ACHN (cell line): ENCODE measurements at regions not wholly inside any gene's neighbourhood (a gene's known extent, or its start where the extent isn't known, plus 50 kb on each side); places are given as distances from the start of the nearest gene placed in this dataset.

Source experiments
- DNase-seq: peaks from one replicate; pipeline ENCODE4 v3.0.0-alpha.2; 2015
- in situ Hi-C: cut with HindIII; loops from 2 replicates; pipeline ENCODE4 v1.10.0; 2017; ENCODE audit warnings: low sequenced_read_pairs, low pct_ligation_motif_present, low pct_unique_long_range_greater_than_20kb

DNA sequence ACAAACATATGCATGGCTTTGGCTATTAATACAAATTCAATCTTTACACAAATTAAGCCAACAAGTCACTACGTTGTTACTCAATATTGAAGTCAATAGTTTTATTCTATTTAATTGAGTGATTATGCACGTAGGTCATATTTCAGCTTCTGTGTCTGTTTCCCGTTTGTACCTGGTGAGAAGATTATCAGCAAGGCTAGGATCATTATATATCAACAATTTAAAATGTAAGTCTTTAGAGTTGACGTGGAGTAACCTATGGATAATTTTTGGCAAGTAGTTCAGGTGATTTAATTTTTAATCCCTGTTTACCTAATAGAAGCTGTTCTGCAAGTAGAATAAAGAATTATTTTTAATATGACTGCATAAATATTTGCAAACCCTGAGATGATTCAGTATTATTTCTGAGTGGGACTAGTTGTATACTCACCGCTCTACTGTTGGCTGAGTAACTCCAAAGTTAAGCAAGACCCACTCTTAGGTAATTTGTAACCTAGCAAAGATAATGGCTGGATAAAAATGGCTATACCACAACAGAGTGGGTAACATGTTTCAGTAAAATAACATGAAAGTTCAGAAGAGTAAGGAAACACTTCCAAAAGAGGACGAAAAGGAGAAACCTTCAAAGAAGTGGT is 161.0 kb downstream of the HGF start:
- DNase-seq, result no peak
- in situ Hi-C loops, result no loop called here

DNA sequence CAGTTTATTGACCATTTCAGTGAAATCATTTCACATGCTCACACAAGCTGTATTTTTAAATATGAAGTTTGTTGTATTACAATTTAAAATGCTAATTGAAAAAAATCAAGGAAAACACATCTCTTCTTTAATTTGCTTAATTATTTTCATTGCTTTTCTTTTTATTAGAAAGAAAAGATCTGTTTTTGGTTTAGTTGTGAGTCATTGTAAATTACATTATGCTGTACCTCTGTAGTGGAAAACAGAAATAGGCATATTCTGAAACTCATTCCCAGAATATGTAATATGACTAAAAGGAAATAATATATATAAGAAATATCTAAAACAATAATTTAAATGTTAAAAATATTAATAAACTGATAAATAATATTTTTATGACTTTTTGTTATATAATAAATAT is 161.9 kb downstream of the HGF start:
- in situ Hi-C loops, result no loop called here

GRCh38 chr7:81606078-81606863 is 163.6 kb downstream of the HGF start:
- in situ Hi-C loops, result no loop called here
- DNase-seq, result peak; percentile 11

More for the DNA sequence above, 161.9 kb downstream of the HGF start:
- no peak for DNase-seq

DNA sequence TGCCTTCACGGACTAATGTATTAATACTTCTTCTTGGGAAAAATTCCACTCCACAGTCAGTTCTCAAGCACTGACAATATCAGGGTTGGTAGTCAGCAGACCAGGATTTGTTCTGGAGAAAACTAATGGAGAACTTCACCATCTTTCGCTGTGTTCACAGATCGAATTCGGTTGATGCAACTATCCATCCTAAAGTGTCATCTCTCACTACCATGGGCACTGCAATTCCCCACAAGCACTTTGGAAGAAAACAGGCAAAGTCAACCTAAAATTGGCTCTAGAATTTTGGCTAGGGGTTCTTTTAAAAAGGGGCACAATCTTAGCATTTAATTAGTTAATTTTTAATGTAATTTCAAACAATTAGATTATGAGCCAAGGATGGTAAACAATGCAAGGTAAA is 164.4 kb downstream of the HGF start:
- in situ Hi-C loops, result no loop called here
- DNase-seq, result no peak

DNA sequence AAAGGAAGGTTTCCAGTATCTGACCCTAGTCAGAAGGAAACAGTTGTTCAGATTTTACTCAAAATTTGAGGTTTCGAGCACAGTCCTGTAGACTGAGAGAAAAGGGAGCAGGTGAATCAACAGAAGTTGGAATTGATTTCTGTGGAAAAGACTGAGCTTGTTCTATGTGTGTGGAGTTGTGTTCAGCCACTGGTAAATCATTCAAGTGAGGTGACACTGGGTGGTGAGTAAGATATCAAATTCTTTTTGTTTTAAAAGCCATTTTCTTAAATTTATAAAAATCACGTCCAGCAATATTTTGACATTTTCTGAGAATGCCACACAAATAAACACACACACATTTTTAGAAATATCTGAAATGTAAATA is 165.1 kb downstream of the HGF start:
- DNase-seq, result peak; percentile 55
- in situ Hi-C loops, result no loop called here

DNA sequence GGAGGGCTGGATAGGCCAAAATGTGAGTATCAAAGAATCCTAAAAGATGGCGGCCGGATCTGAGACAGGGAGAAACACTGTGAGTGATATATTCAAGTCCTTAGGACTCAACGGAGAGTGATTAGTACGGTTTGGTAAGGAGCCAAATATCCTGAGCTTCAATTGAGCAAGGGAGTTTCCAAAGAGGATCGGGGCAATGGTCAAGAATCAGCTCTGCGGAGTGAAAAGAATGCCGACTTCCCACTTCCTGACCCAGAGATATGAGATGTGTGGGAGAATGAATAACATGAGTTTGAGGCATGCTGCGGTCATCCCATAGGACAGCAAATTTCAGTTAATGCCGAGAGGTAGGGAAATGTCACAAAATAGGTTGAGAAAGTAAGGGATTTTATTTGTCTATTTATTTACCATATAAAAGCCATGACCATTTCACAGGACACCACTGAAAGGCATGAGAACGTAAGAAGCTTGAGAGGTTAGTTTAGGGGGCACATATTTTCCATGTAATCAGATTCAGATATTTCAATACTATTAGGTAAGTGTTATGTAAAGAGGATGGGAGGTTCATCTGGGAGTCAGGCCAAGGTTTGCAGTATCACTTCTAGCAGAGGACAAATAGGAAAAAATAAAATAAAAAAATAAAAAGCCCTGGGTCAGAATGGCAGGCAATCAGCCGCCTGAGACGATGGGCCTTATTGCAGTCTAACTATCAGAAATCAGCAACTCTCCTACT is 165.6 kb downstream of the HGF start:
- peak; percentile 98 for DNase-seq
- in situ Hi-C loops, result no loop called here

GRCh38 chr7:81600608-81601007 is 169.2 kb downstream of the HGF start:
- no peak for DNase-seq
- in situ Hi-C loops, result no loop called here

- no peak for DNase-seq
- in situ Hi-C loops, result no loop called here
Measured at GRCh38 chr7:81598951-81599350, 170.9 kb downstream of the HGF start.

GRCh38 chr7:81594767-81595166 is 175.1 kb downstream of the HGF start:
- in situ Hi-C loops, result no loop called here
- DNase-seq, result no peak

DNA sequence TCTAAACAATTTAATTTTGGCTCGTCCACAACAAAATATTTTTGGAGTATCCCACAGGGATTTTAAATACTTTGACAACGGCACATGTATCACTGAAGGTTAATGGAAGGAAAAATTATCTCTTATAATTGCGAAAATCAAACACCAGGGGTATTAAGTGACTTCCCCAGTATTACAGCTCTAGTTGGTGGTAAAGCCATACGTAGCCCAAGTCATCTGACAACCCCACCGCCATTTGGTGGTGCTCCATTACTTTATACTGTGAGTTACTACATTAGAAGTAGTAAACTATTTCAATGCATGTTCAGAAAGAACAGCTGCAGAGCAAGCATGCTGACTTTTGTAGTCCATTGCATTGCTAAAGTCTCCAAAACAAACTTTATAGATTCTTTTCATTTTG is 179.7 kb downstream of the HGF start:
- in situ Hi-C loops, result no loop called here
- DNase-seq, result no peak

GRCh38 chr7:81584667-81585066 is 185.2 kb downstream of the HGF start:
- DNase-seq, result no peak
- in situ Hi-C loops, result no loop called here

DNA sequence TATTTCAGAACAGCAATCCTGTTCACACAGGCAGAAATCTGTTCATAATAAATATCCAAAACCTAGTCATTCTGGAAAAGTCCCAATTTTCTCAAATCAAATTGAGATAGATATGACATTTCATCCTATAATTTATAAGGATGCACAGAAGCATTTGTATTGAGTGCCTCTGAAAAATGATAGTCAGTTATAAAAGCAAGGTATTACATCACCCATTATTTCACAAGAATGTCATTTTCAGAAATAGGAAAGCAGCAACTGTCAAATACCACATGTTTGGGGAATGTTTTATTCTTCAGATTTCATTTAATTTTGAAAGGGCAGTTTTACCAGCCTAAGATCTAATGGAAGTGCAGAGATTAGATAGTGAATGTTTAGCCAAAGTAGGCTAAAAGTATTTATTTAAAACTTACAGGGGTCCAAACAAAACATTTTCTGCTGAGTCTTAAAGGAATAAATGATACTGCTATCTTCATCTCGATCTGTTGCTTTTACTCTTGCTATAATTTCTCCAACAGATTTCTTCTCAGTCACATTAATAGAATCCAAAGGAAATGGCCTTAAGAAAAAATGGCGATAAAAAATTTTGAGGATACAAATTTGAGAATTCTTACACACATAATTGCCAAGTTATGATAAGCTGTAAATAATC is 185.8 kb downstream of the HGF start:
- in situ Hi-C loops, result no loop called here
- DNase-seq, result no peak

DNA sequence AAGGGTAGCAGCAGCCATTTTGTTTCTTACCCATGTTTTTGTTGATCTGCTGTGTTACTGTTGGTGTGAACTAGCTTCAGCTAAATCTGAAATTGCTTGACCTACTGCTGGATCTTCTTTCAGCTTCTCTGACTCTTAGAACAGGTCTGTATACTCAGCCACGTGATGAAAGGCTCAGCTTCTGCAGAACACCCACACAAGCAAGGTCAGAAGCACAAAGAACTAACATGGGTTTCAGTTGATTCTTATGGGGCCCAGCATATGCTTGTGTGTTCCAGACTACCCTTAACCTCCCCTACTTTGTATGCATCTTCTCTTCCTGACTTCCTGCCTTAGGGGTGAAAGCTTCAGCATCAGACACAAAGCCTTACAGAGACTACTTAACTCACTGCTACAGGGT is 186.8 kb downstream of the HGF start:
- no peak for DNase-seq
- in situ Hi-C loops, result no loop called here

DNA sequence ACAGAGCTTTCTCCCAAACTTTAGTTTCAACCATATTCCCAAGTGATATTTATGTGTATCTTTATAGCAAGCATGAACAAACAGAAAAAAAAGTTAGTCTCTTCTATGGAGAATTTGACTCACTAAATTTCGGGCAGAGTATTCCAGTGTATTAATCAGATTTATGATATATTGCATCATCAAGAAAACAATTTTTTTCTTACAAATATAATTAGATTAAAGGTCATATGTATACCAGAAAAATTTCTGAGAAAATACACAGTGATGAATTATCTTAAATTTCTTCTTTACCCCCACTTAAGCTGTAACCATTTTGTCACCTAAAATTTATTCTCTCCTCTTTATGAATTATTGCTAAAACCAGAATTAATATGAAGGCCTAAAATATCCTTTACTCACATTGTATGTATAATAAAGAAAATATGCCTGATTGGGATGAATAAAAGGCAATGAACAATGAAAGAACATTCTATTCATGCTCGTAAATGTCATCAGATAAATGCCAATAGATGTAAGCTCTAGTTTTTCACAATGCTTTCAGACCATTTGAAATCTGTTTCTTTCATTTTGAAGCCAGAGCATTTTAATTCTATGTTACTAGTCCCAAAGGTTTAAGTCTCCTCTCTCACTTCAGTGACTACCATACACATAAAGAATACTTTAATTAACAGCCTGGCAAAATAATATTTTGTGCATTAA is 192.1 kb downstream of the HGF start:
- no peak for DNase-seq
- in situ Hi-C loops, result no loop called here

DNA sequence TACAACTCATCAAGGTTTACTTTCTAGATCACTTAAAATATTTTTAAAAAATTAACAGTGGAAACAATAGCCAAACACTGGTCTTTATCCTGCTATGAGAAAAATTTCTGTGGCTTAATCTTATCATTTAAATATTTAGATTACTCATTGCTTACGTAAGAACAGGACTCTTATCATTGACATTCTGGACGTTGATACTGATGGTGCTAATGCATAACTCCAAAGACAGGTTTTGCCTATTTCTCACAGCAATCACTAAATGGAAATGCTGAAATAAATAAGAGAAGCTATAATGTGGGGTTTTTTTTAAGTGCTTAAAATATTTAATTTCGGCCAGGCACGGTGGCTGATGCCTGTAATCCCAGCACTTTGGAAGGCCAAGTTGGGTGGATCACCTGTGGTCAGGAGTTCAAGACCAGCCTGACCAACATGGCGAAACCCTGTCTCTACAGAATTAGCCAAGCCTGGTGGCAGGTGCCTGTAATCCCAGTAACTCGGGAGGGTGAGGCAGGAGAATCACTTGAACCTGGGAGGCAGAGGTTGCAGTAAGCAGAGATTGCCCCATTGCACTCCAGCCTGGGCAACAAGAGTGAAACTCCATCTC is 195.0 kb downstream of the HGF start:
- no peak for DNase-seq
- in situ Hi-C loops, result no loop called here

DNA sequence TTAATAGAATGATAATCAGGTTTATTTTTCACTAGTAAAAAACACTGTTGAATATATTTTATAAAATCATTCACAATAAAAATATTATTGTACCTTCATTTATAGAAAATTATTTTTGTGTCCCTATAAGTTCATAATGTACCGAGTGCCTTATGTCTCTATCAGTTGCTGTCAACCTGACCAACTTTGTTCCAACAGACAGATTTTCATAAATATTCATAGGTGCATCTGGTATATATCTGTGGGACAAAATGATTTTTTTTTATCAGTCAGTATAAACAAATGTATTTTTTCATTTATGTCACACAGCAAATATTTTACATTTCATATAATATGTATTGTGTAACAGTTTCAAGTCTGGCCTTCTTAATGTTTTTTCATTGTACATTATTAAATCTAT is 195.9 kb downstream of the HGF start:
- no peak for DNase-seq
- in situ Hi-C loops, result no loop called here

GRCh38 chr7:81573128-81573527 is 196.7 kb downstream of the HGF start:
- in situ Hi-C loops, result no loop called here
- no peak for DNase-seq

DNA sequence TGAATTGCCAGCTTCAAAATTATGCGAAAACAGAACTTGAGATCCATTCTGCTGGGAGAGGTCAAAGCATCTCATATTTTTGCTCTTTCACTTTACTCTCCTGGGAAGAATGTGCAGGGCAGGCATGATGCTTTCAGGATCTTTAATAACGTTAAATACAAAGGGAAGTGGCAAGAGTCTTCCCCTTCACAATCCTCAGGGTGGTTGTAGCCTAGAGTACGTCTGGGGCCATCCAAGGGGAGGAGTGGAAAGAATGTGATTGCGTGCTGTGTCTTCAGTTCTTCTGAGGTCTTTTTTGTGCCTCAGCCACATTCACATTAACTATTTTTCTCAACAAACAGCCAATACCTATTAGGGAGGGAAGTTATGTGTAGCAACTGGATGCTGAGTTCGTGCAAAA is 207.3 kb downstream of the HGF start:
- DNase-seq, result no peak
- in situ Hi-C loops, result no loop called here
